HepG2 (cell line): ENCODE measurements at regions not wholly inside any gene's neighbourhood (a gene's known extent, or its start where the extent isn't known, plus 50 kb on each side); places are given as distances from the start of the nearest gene placed in this dataset.

Experiments
- ARID2 ChIP-seq: sonication (generic); formaldehyde crosslinking; IDR thresholded peaks from 2 replicates; pipeline ENCODE4 v1.8.1; 2022; ENCODE audit warnings: mild to moderate bottlenecking, missing genetic modification reagents, borderline replicate concordance
- KAT2B ChIP-seq: fragments of 150-350 bp; IDR thresholded peaks from 2 replicates; pipeline ENCODE4 v1.6.1; 2014; ENCODE audit warnings: low read depth, low read length, borderline replicate concordance
- NFE2L2 ChIP-seq: fragments of 150-350 bp; IDR thresholded peaks from 2 replicates; pipeline ENCODE4 v1.6.1; 2014; ENCODE audit warnings: low read length
- NR0B2 ChIP-seq: sonication (generic); formaldehyde crosslinking; IDR thresholded peaks from 2 replicates; pipeline ENCODE4 v1.4.0; 2020; ENCODE audit warnings: mild to moderate bottlenecking, missing genetic modification reagents
- ZIK1 ChIP-seq: sonication (generic); formaldehyde crosslinking; IDR thresholded peaks from 2 replicates; pipeline ENCODE4 v1.5.0; 2020; ENCODE audit warnings: mild to moderate bottlenecking, low read depth, missing genetic modification reagents, borderline replicate concordance
- ZNF207 ChIP-seq: fragments of 450-650 bp; IDR thresholded peaks from 2 replicates; pipeline ENCODE4 v1.6.1; 2016; ENCODE audit warnings: antibody characterized with exemption, borderline replicate concordance

GRCh38 chr20:39850246-39850645 lies 838.8 kb downstream of the MAFB start:
- TF ChIP-seq KAT2B (no peak), ZNF207 (no peak), NFE2L2 (no peak), NR0B2 (CRISPR knock-in tag) (no peak), ARID2 (CRISPR knock-in tag) (no peak), ZIK1 (CRISPR knock-in tag) (no peak)
